ENCODE measurements at regions not wholly inside any gene's neighbourhood (a gene's known extent, or its start where the extent isn't known, plus 50 kb on each side); places are given as distances from the start of the nearest gene placed in this dataset.

- DNase-seq (ENCODE audit: low read depth), result no peak
Measured at GRCh38 chr20:61125546-61126180, 126.4 kb upstream of the CDH4 start.

DNA sequence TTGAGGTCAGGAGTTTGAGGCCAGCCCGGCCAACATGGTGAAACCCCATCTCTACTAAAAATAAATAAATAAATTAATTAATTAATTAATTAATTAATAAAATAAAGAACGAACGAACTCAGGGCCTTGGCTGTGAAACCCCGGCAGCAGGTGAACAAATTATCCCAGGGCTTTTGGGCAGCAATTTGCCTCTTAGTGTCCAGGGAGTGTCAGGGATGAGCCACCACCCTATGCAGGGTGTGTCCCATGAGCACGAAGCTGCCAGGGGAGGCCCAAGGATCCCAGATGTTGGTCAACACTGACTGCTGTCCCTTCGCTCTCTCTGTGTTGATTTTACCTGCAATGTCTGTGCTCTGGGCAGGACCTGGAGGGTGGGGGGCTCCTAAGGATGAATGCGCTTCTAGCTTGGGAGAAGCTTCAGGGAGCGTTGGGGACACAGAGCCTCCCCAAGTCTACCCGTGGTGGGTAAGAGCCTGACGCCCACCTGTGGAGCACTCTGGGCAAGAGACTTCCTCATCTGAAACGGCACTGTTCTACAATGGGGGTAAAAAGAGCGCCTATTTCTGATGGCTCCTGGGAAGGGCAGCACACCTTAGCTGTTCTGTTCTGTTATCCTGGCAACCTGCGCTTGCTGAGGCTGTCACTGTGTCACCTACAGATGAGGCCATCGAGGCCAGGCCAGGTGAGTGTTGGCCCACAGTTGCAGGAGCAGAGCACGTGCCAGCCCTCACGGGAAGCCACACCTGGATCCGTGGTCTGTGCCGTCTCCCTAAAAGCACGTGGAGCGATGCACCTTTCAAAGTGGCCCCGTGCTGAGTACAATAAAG is 125.5 kb upstream of the CDH4 start:
- DNase-seq (ENCODE audit: low read depth), result no peak

GRCh38 chr20:61127311-61128039 is 124.6 kb upstream of the CDH4 start:
- peak; percentile 97 for DNase-seq (ENCODE audit: low read depth)

DNA sequence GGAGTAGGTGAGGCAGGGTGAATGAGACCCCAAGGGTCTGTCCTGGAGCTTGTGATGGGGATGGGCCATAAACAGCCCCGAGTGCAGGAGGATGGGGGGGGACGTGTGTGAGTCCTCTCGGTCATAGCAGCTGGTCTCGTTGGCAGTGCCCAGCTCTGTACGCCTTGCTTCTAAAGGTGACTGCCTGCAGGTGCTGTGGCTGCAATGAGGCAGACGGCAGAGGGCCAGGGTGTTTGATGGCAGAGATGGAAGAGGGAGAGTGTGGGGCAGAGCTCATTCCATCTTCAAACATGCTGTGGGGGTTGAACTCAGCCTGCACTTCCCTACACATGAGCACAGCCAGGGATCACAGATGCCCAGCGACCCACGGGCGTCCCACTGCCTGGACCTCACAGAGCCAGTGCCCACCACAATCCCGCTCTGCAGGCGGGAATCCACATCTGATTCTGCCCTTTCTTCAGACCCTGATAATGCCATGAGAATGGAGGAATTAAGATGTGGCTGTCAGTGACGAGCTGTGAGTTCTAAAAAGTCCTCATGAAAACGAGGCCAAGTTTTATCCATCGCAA is 123.3 kb upstream of the CDH4 start:
- no peak for DNase-seq (ENCODE audit: low read depth)

DNA sequence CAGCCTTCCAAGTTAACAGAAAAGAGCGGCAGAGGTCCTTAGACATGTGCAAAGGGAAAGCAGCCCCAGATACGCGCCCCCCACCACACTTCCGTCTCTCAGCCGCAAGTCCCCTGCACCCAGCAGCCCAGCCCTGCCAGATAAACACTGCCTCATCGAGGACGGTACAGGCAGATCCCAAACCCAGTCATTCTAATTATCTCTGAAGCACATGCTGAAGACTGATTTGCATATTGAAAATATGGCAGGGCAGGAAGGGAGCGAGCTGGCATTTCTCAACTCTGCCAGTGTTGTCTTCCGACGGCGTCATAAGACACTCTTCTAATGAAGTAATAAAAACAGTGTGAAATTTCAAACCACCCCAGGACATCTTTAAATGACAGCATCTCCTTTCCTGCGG is 122.8 kb upstream of the CDH4 start:
- no peak for DNase-seq (ENCODE audit: low read depth)

GRCh38 chr20:61130156-61130555 is 121.9 kb upstream of the CDH4 start:
- DNase-seq (ENCODE audit: low read depth), result no peak

- no peak for DNase-seq (ENCODE audit: low read depth)
Measured at GRCh38 chr20:61131944-61132343, 120.1 kb upstream of the CDH4 start.

DNA sequence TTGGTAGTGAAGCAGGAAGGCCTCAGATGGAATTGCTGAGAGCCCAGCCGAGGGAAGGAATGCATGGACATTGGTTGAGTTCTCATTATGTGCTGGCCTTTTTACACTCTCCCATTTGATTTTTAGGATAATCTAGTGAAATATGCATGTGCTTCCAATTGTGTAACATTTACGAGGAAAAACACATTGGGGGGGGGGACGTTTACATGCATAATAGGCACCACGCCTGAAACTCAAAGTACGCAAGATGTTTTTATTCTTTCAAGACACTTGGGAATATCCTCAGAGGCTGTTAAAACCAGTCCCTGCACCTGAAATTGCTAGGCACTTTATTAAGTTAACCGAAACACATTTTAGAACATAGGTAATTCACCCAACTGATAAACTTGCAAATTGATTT is 118.5 kb upstream of the CDH4 start:
- DNase-seq (ENCODE audit: low read depth), result no peak

GRCh38 chr20:61134296-61135030 is 117.6 kb upstream of the CDH4 start:
- DNase-seq (ENCODE audit: low read depth), result no peak

- DNase-seq (ENCODE audit: low read depth), result no peak
Measured at GRCh38 chr20:61135266-61135665, 116.8 kb upstream of the CDH4 start.

DNA sequence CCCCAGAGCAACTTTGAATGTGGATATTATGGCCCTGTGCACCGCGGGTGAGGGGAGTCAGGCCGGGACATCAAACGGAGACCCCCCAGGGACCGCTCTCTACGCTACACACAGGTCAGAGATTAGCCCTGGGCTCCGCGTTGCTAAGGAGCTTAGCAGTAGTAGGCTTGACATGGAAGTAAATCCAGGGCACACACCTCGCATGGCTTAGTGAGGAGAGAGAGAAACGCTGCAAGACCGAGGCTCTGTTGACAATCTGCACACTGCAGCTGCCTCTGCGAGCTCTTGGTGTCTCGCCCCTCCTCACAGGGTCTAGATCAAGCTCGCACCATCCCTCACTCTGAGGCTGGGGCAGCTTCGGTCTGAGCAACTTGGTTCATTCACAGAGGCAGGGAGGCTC is 116.1 kb upstream of the CDH4 start:
- no peak for DNase-seq (ENCODE audit: low read depth)

DNA sequence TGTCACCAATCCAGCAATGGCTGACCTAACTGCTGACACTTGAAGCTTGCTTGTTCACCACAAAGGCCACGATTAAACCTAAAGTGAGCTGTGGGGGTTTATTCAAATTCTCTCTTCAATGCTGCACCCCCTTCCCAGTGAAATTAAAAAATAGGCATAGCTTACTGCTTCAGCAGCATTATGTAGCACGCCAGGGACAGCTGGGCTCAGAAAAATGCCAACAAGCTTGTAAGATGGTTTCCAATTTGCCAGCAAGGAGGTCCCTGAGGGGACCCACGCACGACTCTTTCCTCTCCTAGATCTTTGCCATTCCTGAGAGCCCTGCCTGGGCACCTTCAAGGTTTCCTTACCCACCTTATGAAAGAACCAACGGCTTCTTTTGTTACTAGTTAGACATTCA is 113.5 kb upstream of the CDH4 start:
- DNase-seq (ENCODE audit: low read depth), result no peak

GRCh38 chr20:61139031-61139430 is 113.0 kb upstream of the CDH4 start:
- DNase-seq (ENCODE audit: low read depth), result no peak

DNA sequence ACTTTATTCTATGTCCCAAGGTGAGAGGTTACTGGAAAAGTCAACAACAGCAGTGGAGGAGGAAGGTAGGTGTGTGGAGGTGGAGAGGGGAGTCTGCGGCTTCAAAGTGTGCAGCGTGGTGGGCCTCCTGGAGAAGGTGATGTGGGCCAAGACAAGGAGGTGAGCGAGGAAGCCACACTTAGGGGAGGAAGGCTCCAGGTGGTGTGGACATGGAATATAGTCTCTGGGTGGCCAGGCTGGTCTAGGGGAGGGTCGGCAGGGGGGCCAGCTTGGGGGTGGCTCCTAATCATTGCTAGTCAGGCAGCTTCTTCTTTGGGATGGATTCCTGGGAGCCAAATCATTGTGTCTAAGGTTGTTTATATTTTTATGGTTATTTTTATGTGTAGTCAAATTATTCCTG is 111.5 kb upstream of the CDH4 start:
- DNase-seq (ENCODE audit: low read depth), result no peak

- no peak for DNase-seq (ENCODE audit: low read depth)
Measured at GRCh38 chr20:61146023-61146422, 106.0 kb upstream of the CDH4 start.

DNA sequence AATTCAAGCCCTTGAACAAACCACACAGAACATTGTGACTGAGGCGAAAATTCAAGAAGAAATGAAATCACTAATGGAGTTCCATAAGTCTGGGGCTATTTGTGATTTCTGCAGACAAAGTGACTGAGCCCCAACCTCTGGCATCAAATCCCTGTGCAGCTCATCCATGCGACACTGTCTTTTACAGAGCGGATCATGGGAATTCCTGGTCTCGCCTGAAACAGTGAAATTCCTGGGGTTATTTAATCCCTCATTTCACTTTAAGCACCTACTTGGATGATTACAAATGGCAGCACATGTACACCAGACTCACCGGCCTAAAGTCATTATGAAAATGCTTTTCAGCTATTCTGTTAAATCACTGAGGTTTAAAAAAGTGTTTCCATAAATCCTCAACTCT is 102.4 kb upstream of the CDH4 start:
- DNase-seq (ENCODE audit: low read depth), result no peak

DNA sequence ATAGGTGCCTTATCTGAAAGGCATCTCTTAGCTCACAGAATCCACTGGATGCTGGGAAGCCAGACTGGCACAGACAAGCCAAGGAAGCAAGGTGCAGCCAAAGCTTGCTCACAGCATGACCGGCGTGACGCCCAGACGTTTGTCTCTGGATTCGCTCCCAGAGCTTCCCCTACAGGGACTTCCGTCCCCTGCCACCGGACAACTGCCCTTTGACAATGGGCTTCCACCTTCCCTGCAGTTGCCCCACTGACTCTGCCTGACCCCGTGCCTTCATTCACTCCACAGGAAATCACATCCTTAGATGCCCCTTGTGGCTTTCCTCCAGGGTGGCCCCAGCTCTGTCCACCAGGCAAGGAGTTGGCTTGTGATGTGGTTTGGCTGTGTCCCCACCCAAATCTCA is 94.8 kb upstream of the CDH4 start:
- no peak for DNase-seq (ENCODE audit: low read depth)

GRCh38 chr20:61159957-61160686 is 91.9 kb upstream of the CDH4 start:
- no peak for DNase-seq (ENCODE audit: low read depth)

GRCh38 chr20:61161726-61162390 is 90.2 kb upstream of the CDH4 start:
- no peak for DNase-seq (ENCODE audit: low read depth)

DNA sequence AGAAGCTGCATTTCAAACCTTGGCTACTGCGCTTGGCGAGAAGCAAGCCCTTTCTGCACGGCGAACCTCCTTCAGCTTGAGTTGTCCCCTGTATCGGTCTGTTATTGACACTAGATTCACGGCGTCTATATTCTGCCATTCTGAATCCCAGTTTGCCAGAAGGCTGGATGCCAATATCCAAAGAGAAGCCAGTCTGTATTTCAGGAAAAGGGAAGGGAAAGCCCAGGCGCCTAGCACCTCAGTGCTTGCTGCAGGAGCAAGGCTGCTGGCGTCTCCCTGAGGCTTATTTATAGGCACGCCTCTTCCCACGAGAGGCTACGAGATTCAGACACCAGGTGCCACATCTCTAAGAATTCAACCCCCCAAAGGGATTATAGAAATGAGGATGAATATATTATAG is 89.6 kb upstream of the CDH4 start:
- DNase-seq (ENCODE audit: low read depth), result no peak

DNA sequence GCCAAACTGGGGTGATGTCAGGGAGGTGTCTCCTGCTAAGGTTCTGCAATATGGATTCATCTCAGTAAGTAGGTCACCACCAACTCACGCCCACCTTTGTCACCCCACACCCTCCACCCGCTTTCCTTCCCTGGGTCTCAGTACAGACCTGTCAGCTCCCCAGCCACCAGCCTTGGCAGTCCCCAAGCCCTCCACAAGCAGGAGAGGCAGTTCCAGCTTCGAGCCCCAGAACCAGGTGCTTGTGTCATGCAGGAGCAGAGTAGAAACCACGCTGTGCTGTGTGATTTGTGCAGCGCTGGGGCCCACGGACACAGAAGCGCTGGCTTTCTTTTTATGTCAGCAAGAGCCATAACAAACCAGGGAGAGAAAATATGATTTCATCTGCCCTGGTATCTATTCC is 89.0 kb upstream of the CDH4 start:
- no peak for DNase-seq (ENCODE audit: low read depth)

All from HS-5 (cell line).